HG03432 (cell line): ENCODE measurements at regions not wholly inside any gene's neighbourhood (a gene's known extent, or its start where the extent isn't known, plus 50 kb on each side); places are given as distances from the start of the nearest gene placed in this dataset.

ENCODE experiments used
- ATAC-seq: cut with Tn5 transposase; IDR thresholded peaks from one replicate; pipeline ENCODE4 v1.9.1; 2021; ENCODE audit warnings: mild to moderate bottlenecking, moderate library complexity; ENCODE audit not compliant: unreplicated experiment

DNA sequence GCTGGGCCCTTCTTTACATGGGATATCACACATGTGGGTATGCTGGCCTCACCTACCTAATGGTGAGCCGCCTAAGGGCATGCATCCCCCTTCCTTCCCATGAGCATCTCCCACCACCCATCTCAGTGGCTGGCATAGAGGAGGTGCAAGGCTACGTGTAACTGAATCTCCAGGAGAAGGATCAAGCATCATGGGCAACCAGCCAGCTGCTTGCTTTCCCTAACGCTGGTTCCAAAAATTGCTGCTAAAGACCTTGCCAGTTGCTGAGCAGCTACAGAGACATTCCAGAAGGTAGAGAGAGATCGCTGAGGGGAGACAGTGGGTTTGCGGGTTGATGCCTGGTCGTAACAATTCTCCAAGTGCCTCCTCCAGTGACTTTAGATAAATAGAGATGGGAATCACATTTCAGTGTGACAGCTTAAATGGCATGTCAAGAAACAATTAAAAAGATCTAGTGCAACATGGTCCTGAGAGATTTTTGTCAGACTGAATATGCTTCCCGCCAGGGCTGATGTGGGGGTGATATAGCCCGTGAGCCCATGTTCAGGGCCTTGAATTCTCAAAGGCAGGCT is 378.4 kb upstream of the CDH5 start:
- ATAC-seq: no peak

DNA sequence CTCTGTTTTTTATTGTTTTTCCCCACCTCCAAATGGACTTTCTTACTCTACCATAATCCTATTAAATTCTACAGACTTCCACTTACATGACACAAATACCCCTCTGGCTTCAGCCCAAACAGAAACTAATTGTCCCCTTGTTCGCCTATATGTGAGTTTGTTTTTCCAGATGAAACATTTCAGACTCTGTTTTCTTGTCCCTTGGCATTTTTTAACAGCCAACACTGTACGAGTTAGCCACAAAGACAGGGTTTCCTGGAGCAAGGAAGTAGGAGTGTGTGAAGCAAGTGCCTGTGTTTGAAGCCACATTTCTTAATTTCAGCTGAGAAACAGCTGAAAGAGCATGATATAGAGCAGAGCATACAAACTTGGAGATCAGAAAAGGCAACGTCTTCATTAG is 382.2 kb upstream of the CDH5 start:
- no peak for ATAC-seq

DNA sequence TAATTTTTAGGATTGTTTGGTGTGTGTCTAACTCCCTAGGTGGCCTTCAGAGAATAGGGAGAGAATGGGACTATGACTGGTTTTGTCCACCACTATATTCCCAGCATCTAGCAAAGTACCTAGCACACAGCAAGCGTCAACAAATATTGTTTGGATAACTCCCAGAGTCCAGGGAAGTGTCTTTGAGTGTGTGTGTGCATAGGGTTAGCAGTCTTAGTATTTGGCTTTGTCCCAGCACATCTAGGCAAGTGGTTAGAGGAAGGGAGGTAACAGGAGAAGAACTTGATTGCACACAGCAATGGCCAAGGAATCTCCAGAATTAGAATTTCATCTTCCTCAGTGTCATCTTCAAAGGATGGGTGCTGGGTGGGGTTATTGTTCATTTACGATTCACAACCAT is 385.4 kb upstream of the CDH5 start:
- ATAC-seq: no peak

DNA sequence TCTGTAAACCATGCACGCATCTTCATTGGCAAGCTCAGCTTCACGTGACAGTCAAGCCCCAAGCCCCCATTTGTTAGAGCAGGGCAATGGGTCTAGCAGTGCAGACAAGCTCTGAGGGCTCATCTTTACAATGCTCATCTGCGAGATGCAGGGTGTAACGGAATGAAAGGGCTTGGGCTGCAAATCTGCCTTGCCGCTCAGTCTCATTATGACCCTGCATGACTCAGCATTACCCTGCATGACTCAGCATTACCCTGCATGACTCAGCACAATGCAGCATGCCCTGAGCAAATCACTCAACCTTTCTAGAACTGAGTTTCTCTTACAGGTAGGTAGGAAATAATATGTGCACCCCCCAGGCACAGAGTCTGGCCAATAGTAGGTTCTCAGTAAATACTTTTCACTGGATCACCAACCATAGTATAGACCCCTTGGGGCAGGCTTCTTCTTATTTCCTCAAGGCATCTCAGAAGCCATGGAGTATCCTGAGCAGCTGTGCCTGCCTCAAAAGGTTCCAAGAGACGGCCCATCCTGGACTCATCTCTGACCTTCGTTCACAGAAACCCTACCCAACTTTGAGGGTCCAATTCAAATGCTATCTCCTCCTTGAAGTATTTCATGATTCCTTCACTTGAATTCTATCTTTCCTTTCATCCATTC is 391.3 kb upstream of the CDH5 start:
- ATAC-seq: no peak

DNA sequence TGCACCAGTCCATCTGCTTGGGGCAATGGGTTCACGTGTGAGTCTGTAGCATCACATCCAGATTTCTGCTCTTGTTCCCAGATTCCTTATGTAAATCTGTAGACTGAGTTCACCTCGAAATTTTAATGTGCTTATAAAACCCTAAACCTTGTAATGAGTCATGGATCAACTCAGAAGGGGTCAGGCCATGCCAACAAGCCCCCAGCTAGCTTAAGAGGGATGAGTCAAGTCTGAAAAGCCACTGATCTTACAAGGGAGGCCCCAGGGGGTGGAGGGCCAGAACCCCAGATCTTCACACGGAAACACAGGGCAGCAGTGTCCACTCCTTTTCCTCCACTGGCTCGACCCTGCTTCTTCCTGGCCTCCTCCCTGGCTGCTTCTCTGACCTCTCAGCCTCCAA is 399.1 kb upstream of the CDH5 start:
- no peak for ATAC-seq

DNA sequence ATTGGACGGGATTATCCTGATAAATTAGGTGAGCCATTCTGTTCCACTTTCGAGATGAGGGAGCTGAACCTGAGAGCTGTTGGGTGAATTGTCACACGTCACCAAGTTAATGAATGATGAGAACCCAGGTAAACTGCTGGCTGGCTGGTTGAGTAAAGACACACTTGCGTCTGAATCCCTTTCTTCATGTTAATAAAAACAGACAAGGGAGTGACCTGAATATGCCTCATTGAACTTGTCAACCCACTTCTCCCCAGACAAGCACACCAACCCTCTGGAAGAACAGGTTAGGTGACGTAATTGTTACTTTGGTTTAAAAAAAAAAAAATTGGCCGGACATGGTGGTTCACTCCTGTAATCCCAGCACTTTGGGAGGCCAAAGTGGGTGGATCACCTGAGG is 400.9 kb upstream of the CDH5 start:
- ATAC-seq: no peak

DNA sequence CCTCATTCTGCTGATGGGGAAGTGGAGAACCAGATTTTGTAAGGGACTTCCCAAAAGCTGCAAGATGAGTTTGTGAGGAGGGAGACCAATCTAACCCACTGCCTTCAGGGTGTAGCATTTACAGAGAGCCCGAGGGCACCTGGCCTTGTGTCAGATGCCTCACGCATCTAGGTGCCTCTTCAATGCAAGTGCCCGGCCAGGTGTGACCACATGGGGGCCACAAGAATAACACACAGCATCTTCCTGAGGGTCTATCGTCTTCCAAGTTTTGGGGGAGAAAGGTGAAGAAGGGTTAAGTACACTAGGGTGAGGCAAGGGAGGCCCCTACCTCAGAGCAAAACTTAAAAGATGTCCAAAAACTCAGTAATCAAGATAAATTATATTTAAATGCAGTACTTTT is 401.7 kb upstream of the CDH5 start:
- ATAC-seq: no peak

DNA sequence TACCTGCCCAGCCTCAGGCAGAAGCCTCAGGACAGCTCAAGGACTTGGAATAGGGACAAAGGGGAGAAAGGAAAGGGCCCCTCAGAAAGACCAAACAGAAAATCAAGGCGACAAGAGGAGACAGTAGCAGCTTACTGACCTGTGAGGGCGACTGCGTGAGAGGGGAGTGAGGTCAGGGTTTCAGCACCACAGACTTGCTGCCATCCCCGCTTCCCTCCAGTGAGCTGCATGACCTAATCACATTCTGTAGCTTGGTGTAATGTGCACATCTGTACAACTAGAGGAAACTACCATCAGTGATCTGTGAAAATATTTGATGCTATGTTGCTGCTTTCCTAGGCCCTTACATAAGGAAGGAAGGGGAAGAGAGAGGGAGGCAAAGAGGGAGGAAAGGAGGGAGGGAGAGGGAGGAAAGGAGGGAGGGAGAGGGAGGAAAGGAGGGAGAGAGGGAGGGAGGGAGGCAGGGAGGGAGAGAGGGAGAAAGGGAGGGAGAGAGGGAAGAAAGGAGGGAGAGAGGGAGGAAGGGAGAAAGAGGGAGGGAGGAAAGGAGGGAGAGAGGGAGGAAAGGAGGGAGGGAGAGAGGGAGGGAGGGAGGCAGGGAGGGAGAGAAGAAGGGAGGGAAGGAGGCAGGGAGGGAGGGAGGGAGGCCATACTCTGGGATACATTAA is 404.9 kb upstream of the CDH5 start:
- ATAC-seq: no peak

DNA sequence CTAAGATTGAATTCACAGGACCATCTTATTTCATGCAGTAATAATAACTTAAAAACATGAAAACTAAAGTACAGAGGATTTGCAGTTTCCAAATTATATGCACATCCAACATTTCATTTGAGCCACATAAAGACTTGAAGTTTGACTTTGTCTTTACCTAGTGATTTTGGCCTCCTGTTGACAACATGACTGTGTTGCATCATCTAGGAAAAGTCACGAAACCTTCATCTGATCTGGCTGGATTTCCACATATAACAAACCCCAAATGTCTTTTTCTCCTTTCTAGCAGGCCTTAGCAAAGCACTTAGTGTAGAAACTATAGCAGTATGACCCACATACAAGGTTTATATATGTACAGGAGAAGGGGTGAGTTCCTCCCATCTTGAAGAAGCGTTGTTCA is 406.5 kb upstream of the CDH5 start:
- no peak for ATAC-seq

DNA sequence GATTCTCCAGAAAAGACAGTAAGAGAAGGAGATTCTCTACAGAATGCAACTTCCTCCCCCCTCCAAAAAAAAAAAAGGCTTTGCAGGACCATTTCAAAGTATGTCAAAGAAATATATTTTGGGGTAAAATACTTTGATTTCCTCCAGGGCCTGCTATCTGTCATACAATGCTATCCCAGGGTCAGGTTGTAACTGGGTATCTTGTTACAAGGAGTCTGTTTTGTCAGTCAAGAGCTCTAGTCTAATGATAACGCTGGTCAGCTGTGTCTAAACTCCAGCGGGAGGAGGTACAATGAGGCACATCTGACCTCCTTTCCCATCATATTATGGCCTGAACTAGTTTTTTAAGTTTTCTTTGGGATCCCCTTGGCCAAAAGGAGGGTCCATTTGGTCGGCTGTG is 408.4 kb upstream of the CDH5 start:
- no peak for ATAC-seq

DNA sequence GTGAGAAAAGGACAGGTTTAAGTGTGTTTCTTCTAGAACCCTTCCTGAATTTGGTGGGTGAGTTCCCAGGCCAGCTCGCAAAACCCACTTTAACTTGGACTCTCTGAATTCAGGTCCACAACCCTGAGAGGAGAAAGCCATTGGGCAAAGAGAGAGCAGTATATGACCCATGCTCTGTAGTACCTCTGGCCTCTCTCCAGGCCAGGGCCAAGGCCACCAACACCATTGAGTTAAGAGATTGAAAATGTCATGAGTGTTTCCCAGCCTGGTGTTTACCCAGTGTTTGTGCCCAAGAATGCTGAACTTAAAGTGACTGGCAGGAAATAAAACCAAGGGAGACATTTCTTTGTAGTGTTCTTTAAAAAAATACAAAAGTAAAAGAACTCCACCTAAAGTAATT is 410.4 kb upstream of the CDH5 start:
- no peak for ATAC-seq

DNA sequence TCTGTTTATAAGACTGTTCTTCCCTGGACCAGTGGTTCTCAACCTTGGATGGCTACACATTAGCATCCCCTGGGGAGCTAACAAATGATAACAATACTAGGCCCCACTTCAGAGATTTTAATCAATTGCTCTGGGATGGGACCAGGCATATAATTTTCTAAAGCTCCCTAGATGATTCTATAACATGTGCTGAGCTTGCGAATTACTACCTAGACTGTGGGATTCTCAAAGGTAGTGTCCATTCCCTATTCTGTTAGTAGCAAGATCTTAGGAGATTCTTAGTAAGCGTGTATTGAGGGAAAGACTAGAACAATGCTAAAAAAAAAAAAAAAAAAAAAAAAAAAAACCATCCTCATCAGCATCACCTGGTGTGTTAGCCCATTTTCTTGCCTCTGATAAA is 412.0 kb upstream of the CDH5 start:
- no peak for ATAC-seq

DNA sequence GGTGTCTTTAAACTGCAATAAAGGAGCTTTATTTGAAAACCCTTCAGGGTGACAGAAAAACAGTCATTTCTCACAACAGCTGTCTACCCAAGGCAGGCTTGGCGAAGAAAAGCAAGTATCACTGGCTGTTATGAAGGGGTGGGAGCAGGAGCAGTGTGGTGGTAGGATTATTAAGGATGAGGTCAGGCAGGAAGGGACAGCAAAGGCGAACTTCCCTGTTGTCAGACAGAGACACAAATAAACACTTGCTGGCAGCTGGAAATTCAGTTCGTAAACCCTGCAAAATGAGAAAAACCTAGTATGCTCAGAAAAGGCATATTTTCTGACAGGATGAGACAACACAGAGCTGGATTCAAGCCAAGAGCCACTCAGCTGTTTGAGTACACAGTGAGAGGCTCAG is 416.3 kb upstream of the CDH5 start:
- no peak for ATAC-seq

DNA sequence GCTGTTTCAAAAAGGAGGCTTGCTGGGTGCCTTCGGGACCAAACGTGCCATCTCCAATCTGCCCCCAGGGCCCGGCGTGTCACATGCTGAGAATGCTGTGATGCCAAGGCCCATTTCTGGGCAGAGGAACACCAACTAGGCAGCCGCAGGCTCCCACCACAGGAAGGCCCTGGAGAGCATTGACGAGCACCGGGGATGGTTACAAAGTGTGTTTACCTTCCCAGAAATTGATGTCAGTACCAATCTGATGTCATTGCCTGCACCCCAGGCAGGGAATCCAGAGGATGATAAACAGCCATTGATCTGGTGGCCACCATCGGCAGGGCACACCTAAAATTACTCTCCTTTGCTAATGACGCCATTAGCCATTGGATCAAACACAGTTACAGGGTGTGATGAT is 418.1 kb upstream of the CDH5 start:
- no peak for ATAC-seq

DNA sequence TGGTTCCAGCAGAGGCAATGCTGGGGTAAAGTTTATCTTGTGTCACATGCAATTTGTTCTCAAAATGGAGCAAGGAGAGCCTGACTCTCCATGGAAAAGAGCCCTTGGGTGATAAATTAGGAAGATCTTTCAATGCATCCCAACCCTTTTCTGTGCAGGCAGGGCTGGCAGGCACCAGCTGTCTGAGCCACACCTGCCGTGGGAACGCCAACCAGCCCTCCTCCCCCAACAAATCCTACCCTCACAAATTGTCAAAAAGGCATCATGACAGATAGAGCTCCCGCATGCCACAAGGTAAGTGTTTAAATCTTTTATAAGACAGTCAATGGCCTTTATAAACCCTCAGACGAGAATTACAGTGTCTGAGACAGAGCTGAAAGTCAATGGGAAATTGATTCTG is 418.5 kb upstream of the CDH5 start:
- no peak for ATAC-seq

DNA sequence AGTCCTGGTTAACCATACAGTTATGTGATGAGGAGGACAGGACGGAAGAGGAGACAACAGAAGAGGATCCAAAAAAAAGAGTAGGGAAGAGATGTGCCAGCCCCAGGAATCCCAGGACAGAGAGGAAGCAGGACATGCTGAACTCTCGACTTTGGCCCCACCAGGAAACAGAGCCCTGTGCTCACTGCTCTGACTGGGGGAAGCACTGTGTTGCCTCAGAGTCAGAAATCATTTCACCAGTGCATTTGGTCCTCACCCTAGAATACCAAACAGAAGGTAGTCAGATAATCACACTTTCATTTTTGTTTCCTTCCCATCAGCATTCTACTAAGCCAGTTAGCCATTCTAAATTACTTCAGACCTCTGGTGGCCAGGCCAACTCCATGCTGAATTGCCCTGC is 421.0 kb upstream of the CDH5 start:
- no peak for ATAC-seq

DNA sequence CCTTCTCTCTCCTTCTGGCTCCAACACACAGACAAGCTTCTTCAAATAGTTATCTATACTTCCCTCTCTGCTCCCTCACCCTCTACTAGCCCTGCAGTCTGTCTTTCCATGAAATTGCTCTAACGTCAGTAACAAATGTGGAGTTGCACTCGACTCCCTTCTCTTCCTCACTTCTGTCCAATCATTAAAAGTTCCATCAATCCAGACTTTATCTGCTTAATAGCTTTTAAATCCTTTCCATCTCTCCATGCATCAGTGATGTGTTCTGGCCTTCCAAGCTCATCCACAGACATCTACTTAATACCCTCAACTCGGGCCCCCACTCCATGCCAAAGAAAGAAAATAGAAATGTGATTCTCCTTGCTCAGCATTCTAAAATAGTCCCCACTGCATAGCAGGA is 422.1 kb upstream of the CDH5 start:
- no peak for ATAC-seq

DNA sequence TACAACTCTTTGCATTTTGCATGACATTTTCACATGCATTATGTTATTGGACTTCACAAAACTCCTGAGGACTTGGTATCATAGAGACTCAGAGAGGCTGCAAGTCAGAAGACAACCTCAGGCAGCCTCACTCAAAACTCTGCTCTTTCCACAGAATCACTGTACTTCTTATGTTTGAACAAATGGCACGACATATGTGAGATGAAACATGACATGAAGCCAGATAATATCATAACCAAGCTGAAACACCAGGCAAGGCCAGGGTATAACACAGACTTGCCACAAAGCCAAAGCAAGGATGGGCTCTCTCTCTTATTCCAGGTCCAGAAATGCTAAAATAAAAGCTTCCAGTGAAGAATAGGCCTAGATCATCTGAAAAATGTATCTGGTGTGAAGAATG is 425.8 kb upstream of the CDH5 start:
- no peak for ATAC-seq

DNA sequence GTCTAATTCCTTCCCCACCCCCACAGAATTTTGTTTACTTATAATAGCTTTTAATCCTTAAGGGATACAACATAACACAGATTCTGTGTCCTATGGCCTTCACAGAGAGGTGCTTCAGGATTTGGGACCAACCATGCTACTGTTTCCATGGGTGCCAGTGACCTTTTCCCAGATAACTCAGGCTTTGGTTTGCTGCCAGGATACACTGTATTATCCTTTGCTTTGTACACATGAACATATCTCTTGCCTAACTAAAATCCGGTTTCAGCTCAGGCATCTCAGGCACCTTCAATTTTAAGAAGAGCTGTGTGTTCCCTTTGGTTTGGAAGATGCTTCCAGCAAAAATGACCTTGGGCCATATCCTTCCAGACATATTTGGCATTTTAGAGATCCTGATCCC is 428.4 kb upstream of the CDH5 start:
- ATAC-seq: no peak

DNA sequence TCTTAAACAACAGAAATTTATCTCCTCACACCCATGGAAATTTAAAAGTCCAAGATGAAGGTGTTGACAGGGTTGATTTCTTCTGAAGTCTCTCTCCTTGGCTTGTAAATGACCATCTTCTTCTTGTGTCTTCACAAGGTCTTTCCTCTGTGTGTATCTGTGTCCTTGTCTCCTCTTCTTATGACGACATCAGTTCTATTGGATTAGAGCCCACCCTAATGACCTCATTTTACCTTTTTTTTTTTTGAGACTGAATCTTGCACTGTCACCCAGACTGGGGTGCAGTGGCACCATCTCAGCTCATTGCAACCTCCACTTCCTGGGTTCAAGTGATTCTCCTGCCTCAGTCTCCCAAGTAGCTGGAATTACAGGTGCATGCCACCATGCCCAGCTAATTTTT is 429.0 kb upstream of the CDH5 start:
- ATAC-seq: no peak

DNA sequence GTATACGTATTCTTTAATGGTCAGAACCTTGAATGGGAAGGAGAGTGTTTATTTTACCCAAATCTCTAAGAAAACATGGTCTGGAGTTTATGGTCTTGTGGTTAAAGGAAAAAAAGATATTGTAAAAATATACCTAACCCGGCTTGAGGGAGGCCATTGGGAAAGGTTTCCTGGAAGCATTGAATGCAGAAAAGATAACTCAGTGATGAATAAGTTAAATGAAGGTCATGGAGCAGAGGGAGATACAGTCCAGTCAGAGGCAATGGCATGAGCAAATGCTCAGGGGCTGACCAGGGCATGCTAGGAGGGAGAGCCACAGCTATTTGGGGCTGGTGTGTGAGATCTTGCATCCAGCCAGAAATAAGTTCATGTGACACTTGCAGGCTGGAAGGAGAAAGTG is 430.4 kb upstream of the CDH5 start:
- ATAC-seq: no peak

DNA sequence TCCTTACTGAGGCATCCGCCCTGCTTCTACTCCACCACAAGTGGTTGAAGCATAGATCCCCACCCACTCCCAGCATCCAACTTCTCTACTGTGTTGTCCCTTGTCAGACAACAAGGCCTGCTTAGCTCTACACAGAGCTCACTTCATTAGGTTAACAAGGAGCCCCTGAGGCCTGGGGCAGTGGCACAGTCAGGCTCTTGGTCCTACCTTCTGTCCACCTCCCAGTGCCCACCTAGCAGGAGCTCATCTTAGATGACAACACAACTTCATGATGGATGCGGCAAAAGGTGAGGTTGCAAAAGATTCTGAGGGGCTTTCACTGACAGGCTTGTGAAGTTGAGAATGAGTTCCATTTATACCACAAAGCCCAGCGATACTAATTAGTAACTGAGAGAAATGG is 432.0 kb upstream of the CDH5 start:
- ATAC-seq: no peak

DNA sequence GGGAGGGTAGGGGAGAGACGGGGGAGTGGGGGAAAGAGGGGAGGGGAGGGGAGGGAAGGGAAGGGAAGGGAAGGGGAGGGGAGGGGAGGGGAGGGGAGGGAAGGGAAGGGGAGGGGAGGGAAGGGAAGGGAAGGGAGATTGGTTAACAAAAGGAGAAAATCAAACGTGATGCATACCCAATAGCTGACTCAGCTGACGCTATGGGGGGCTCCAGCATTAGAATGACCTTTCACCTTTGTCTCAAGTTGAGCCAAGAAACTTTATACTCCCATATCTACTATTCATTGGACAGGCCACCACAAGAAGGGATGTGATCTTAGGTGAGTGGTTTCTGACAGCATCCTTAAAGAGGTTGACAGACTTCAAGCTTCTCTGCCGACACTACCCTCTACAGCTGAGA is 432.8 kb upstream of the CDH5 start:
- no peak for ATAC-seq
